ENCODE measurements at regions not wholly inside any gene's neighbourhood (a gene's known extent, or its start where the extent isn't known, plus 50 kb on each side); places are given as distances from the start of the nearest gene placed in this dataset.

DNA sequence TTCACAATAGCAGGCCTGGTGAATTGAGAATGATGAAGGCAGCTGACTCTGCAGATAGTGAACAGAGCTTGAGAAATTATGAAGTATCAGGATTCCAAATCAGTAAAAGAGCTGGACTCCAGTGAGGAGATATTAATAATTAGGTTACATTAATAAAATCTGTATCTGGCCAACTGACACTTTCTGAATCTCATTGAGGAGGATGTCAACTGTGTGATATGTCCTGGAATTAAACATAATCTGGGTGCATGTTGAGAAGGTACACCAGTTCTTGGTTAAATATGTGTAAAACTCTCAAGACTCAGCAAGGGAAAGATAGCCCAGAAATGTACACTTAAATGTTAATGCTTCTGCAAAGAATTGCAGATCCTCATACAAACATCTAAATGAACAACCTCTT is 177.8 kb upstream of the SFRP2 start:
- no peak overlapping the region for H3K18ac ChIP-seq (ENCODE audit: insufficient read length, low read depth, low read length)
- no peak overlapping the region for H2BK120ac ChIP-seq (ENCODE audit: low read depth, low read length, poor library complexity, severe bottlenecking)
- no peaks in the 10 kb centered on the region for H3K9me3 ChIP-seq (ENCODE audit: control insufficient read depth, low read depth, low read length)
- no peak overlapping the region for H3K4ac ChIP-seq (ENCODE audit: low read depth, low read length)
- H4K91ac ChIP-seq (ENCODE audit: insufficient read length, low read depth, low read length): no peak overlapping the region
- no peak overlapping the region for H3K4me3 Mint-ChIP-seq
- no peak overlapping the region for H2BK12ac ChIP-seq (ENCODE audit: insufficient read length, low read depth, low read length)
- H4K8ac ChIP-seq (replicated peaks; ENCODE audit: insufficient read length, low read depth, low read length): no peak overlapping the region
- no peaks in the 10 kb centered on the region for H3K79me2 ChIP-seq (ENCODE audit: insufficient read depth, low read length)
- no peak overlapping the region for H3K27ac ChIP-seq (ENCODE audit: insufficient read length, low read depth, low read length)
- no peak overlapping the region for H3K56ac ChIP-seq (ENCODE audit: insufficient read length, low read depth, low read length)
- no peaks in the 10 kb centered on the region for H3K4me1 ChIP-seq (ENCODE audit: insufficient read depth, low read length)
- H3K14ac ChIP-seq (ENCODE audit: insufficient read depth, low read length): no peak overlapping the region
- no peak overlapping the region for H2BK15ac ChIP-seq (ENCODE audit: low read depth, low read length)
- no peaks in the 10 kb centered on the region for H3K36me3 Mint-ChIP-seq (ENCODE audit: insufficient read depth in 1 of 3, low read depth in 3 of 3)
- no peaks in the 10 kb centered on the region for H3K9me3 Mint-ChIP-seq
- H4K5ac ChIP-seq (ENCODE audit: insufficient read length, low read depth, low read length): no peak overlapping the region
- no peak overlapping the region for H3K4me2 ChIP-seq (ENCODE audit: insufficient read depth, insufficient read length, low read length)
- peaks cover 0 to 2% of the 10 kb centered on the region in 2 experiments; a peak in 1 of 4 replicates for H3K4me1 Mint-ChIP-seq
- no peak overlapping the region for H2BK5ac ChIP-seq (ENCODE audit: insufficient read length, low read length)
- H2AFZ ChIP-seq (ENCODE audit: low read length): no peak overlapping the region
- H3K23ac ChIP-seq (ENCODE audit: insufficient read length, low read depth, low read length): no peak overlapping the region
- no peaks in the 10 kb centered on the region for H3K79me1 ChIP-seq (ENCODE audit: insufficient read depth, low read depth, low read length, poor library complexity, severe bottlenecking)
- no peak overlapping the region for H3T11ph ChIP-seq (ENCODE audit: low read length)
- no peak overlapping the region for H3K9ac ChIP-seq (ENCODE audit: extremely low read depth, insufficient read length, low read length)
- H3K27me3 ChIP-seq (ENCODE audit: insufficient read depth, low read length): no peaks in the 10 kb centered on the region
- no peak overlapping the region for H3K27ac Mint-ChIP-seq
- no peak for TF ChIP-seq CTCF (conservative IDR thresholded peaks at IDR 0.05)
- no peaks in the 10 kb centered on the region for H3K23me2 ChIP-seq (ENCODE audit: insufficient read length, low read depth, low read length, poor library complexity, severe bottlenecking)
- no peak overlapping the region for H2BK20ac ChIP-seq (ENCODE audit: low read depth, low read length, poor library complexity, severe bottlenecking)
- no peak for DNase-seq
- H3K27me3 Mint-ChIP-seq (ENCODE audit: low read depth): no peaks in the 10 kb centered on the region
- no peak overlapping the region for H2AK5ac ChIP-seq (ENCODE audit: insufficient read length, low read length)
- no peaks in the 10 kb centered on the region for H4K20me1 ChIP-seq (ENCODE audit: control insufficient read depth, insufficient read depth, insufficient read length)

All from H9 (cell line).